GM23248 (cell line): ENCODE measurements at regions not wholly inside any gene's neighbourhood (a gene's known extent, or its start where the extent isn't known, plus 50 kb on each side); places are given as distances from the start of the nearest gene placed in this dataset.

Experiments
- DNase-seq: peaks from one replicate; pipeline ENCODE4 v3.0.0-alpha.2; 2015
- H2AFZ ChIP-seq: fragments of 200-600 bp; sonication (generic); 2 replicates; pipeline ENCODE4 v1.6.1; 2016; ENCODE audit warnings: antibody characterized with exemption
- H3F3A ChIP-seq: fragments of 200-600 bp; sonication (generic); 2 replicates; pipeline ENCODE4 v1.6.1; 2016; ENCODE audit warnings: mild to moderate bottlenecking, antibody characterized with exemption, mixed run types; ENCODE audit not compliant: insufficient read depth
- H3K27ac ChIP-seq: fragments of 200-600 bp; sonication (generic); 2 replicates; pipeline ENCODE4 v1.5.1; 2016; ENCODE audit warnings: mild to moderate bottlenecking
- H3K27me3 ChIP-seq: fragments of 200-600 bp; sonication (generic); replicated peaks from 2 replicates; pipeline ENCODE4 v1.6.1; 2016; ENCODE audit warnings: mild to moderate bottlenecking; ENCODE audit not compliant: insufficient read depth
- H3K36me3 ChIP-seq: fragments of 200-600 bp; sonication (generic); 2 replicates; pipeline ENCODE4 v1.6.1; 2016; ENCODE audit warnings: low read depth, mild to moderate bottlenecking
- H3K4me1 ChIP-seq: fragments of 200-600 bp; sonication (generic); 2 replicates; pipeline ENCODE4 v1.6.1; 2016; ENCODE audit warnings: mild to moderate bottlenecking; ENCODE audit not compliant: insufficient read depth
- H3K4me2 ChIP-seq: fragments of 200-600 bp; sonication (generic); one replicate; pipeline ENCODE4 v1.6.1; 2016; ENCODE audit warnings: mild to moderate bottlenecking; ENCODE audit not compliant: unreplicated experiment
- H3K4me3 ChIP-seq: fragments of 200-600 bp; sonication (generic); 2 replicates; pipeline ENCODE4 v1.5.1; 2016; ENCODE audit warnings: mild to moderate bottlenecking
- H3K79me2 ChIP-seq: fragments of 200-600 bp; sonication (generic); 2 replicates; pipeline ENCODE4 v1.6.1; 2016; ENCODE audit warnings: mild to moderate bottlenecking; ENCODE audit not compliant: insufficient read depth
- H3K9ac ChIP-seq: fragments of 200-600 bp; sonication (generic); 2 replicates; pipeline ENCODE4 v1.6.1; 2016; ENCODE audit warnings: mild to moderate bottlenecking
- H3K9me2 ChIP-seq: fragments of 200-600 bp; sonication (generic); 2 replicates; pipeline ENCODE4 v1.6.1; 2016; ENCODE audit warnings: mixed run types, mild to moderate bottlenecking, moderate library complexity; ENCODE audit not compliant: insufficient read depth
- H3K9me3 ChIP-seq: fragments of 200-600 bp; sonication (generic); one replicate; pipeline ENCODE4 v1.6.1; 2017; ENCODE audit warnings: low read depth
- H4K20me1 ChIP-seq: fragments of 200-600 bp; sonication (generic); 2 replicates; pipeline ENCODE4 v1.6.0; 2016; ENCODE audit not compliant: insufficient read depth
- EZH2 ChIP-seq: fragments of 200-600 bp; sonication (generic); IDR thresholded peaks from 2 replicates; pipeline ENCODE4 v1.6.1; 2018; ENCODE audit warnings: antibody characterized with exemption, mild to moderate bottlenecking; ENCODE audit not compliant: insufficient read depth, poor library complexity, severe bottlenecking
- EZH2phosphoT487 ChIP-seq: fragments of 200-600 bp; sonication (generic); IDR thresholded peaks from 2 replicates; pipeline ENCODE4 v1.6.1; 2018; ENCODE audit warnings: antibody characterized with exemption, moderate library complexity, mild to moderate bottlenecking, low read depth; ENCODE audit not compliant: insufficient read depth
- WGBS, 2 experiments: methylation state at CpG; one replicate each; pipeline ENCODE4 v1.1.6; 2015 to 2017; ENCODE audit warnings: low lambda C conversion rate in 2 of 2, low coverage in 1 of 2; ENCODE audit errors: missing lambda C conversion rate in 2 of 2; 5-methylcytosine and 5-hydroxymethylcytosine counted together
- in situ Hi-C: fragments of 300-500 bp; cut with MboI; formaldehyde crosslinking; loops from 2 replicates; pipeline ENCODE4 v1.15.0; 2020

GRCh38 chr12:88960213-88960878 lies 380.1 kb upstream of the KITLG start:
- no peaks in the 10 kb centered on the region for H4K20me1 ChIP-seq
- H3K4me3 ChIP-seq: no peak overlapping the region
- 98 to 99% methylated on average over 2 of the region's 2 CpGs for WGBS, 2 experiments
- H3K27ac ChIP-seq: no peak overlapping the region
- H3K36me3 ChIP-seq: no peaks in the 10 kb centered on the region
- H3K79me2 ChIP-seq: no peaks in the 10 kb centered on the region
- H3K27me3 ChIP-seq: no peaks in the 10 kb centered on the region
- H3K4me2 ChIP-seq: peak overlapping the region; percentile 36
- no peaks in the 10 kb centered on the region for H3K9me2 ChIP-seq
- in situ Hi-C loops: no loop called here
- H2AFZ ChIP-seq: no peak overlapping the region
- no peak for TF ChIP-seq EZH2phosphoT487
- no peak for TF ChIP-seq EZH2
- peaks cover 8% of the 10 kb centered on the region; the same call in 1 of the 2 replicates for H3K4me1 ChIP-seq
- peak; percentile 43 for DNase-seq
- H3K9ac ChIP-seq: no peak overlapping the region
- H3F3A ChIP-seq: peaks cover 4% of the 10 kb centered on the region
- no peaks in the 10 kb centered on the region for H3K9me3 ChIP-seq

GRCh38 chr12:88958946-88959345 lies 378.7 kb upstream of the KITLG start:
- no peak overlapping the region for H3K27ac ChIP-seq
- no peak overlapping the region for H2AFZ ChIP-seq
- no peak overlapping the region for H3K9ac ChIP-seq
- TF ChIP-seq EZH2 (no peak), EZH2phosphoT487 (no peak)
- H3K79me2 ChIP-seq: no peaks in the 10 kb centered on the region
- H3K9me2 ChIP-seq: no peaks in the 10 kb centered on the region
- peaks cover 8% of the 10 kb centered on the region; the same call in 1 of the 2 replicates for H3K4me1 ChIP-seq
- no peak overlapping the region for H3K4me3 ChIP-seq
- no peaks in the 10 kb centered on the region for H3K9me3 ChIP-seq
- H3F3A ChIP-seq: peaks cover 4% of the 10 kb centered on the region
- no peak for DNase-seq
- H4K20me1 ChIP-seq: no peaks in the 10 kb centered on the region
- in situ Hi-C loops: no loop called here
- H3K27me3 ChIP-seq: no peaks in the 10 kb centered on the region
- no peaks in the 10 kb centered on the region for H3K36me3 ChIP-seq
- no peak overlapping the region for H3K4me2 ChIP-seq

- H3K9ac ChIP-seq: no peak overlapping the region
- no peaks in the 10 kb centered on the region for H4K20me1 ChIP-seq
- no peaks in the 10 kb centered on the region for H3K27me3 ChIP-seq
- peaks cover 8% of the 10 kb centered on the region; the same call in 1 of the 2 replicates for H3K4me1 ChIP-seq
- H3F3A ChIP-seq: peaks cover 4% of the 10 kb centered on the region
- H2AFZ ChIP-seq: no peak overlapping the region
- H3K4me2 ChIP-seq: no peak overlapping the region
- no peak for TF ChIP-seq EZH2phosphoT487
- no peak for TF ChIP-seq EZH2
- no peak overlapping the region for H3K27ac ChIP-seq
- no peaks in the 10 kb centered on the region for H3K9me3 ChIP-seq
- H3K9me2 ChIP-seq: no peaks in the 10 kb centered on the region
- H3K36me3 ChIP-seq: no peaks in the 10 kb centered on the region
- H3K4me3 ChIP-seq: no peak overlapping the region
- DNase-seq: no peak
- H3K79me2 ChIP-seq: no peaks in the 10 kb centered on the region
- in situ Hi-C loops: no loop called here
Measured at GRCh38 chr12:88958153-88958552, 377.9 kb upstream of the KITLG start.

- in situ Hi-C loops: no loop called here
- no peak overlapping the region for H2AFZ ChIP-seq
- H3F3A ChIP-seq: peaks cover 4% of the 10 kb centered on the region
- no peaks in the 10 kb centered on the region for H3K36me3 ChIP-seq
- no peaks in the 10 kb centered on the region for H4K20me1 ChIP-seq
- H3K4me2 ChIP-seq: no peak overlapping the region
- H3K4me3 ChIP-seq: no peak overlapping the region
- DNase-seq: peak; percentile 50
- H3K27me3 ChIP-seq: no peaks in the 10 kb centered on the region
- H3K79me2 ChIP-seq: no peaks in the 10 kb centered on the region
- TF ChIP-seq EZH2: no peak
- no peak for TF ChIP-seq EZH2phosphoT487
- H3K9me2 ChIP-seq: no peaks in the 10 kb centered on the region
- peaks cover 8% of the 10 kb centered on the region; the same call in 1 of the 2 replicates for H3K4me1 ChIP-seq
- 77 to 83% methylated on average over 3 of the region's 3 CpGs for WGBS, 2 experiments
- H3K9ac ChIP-seq: no peak overlapping the region
- H3K27ac ChIP-seq: no peak overlapping the region
- no peaks in the 10 kb centered on the region for H3K9me3 ChIP-seq
Measured at GRCh38 chr12:88957358-88957757, 377.1 kb upstream of the KITLG start.

GRCh38 chr12:88955531-88955930 lies 375.3 kb upstream of the KITLG start:
- Histone ChIP-seq H3K9me3 (no peaks in the 10 kb centered on the region), H3K9ac (no peak overlapping the region), H3K79me2 (no peaks in the 10 kb centered on the region), H3K27ac (no peak overlapping the region), H3K27me3 (no peaks in the 10 kb centered on the region), H2AFZ (no peak overlapping the region), H3F3A (no peaks in the 10 kb centered on the region), H3K4me1 (peaks cover 3% of the 10 kb centered on the region; the same call in 1 of the 2 replicates), H3K4me3 (no peak overlapping the region), H3K9me2 (no peaks in the 10 kb centered on the region), H3K36me3 (no peaks in the 10 kb centered on the region), H3K4me2 (no peak overlapping the region), H4K20me1 (no peaks in the 10 kb centered on the region)
- 81 to 85% methylated on average over 5 of the region's 5 CpGs for WGBS, 2 experiments
- TF ChIP-seq EZH2phosphoT487 (no peak), EZH2 (no peak)
- in situ Hi-C loops: no loop called here
- DNase-seq: no peak
